ENCODE measurements at regions not wholly inside any gene's neighbourhood (a gene's known extent, or its start where the extent isn't known, plus 50 kb on each side); places are given as distances from the start of the nearest gene placed in this dataset.

- no peak for DNase-seq (ENCODE audit: low read depth in 2 of 2)
Observed at GRCh38 chr13:34413538-34414210, 528.4 kb upstream of the NBEA start.

- DNase-seq (ENCODE audit: low read depth in 2 of 2): no peak
Observed at GRCh38 chr13:34414616-34415015, 527.5 kb upstream of the NBEA start.

- DNase-seq (ENCODE audit: low read depth in 2 of 2): no peak
Observed at GRCh38 chr13:34416971-34417380, 525.1 kb upstream of the NBEA start.

GRCh38 chr13:34417896-34418295 is 524.2 kb upstream of the NBEA start:
- DNase-seq (ENCODE audit: low read depth in 2 of 2): no peak

- no peak for DNase-seq (ENCODE audit: low read depth in 2 of 2)
Observed at GRCh38 chr13:34419025-34419424, 523.0 kb upstream of the NBEA start.

GRCh38 chr13:34419755-34420154 is 522.3 kb upstream of the NBEA start:
- DNase-seq (ENCODE audit: low read depth in 2 of 2): no peak

GRCh38 chr13:34420702-34421346 is 521.2 kb upstream of the NBEA start:
- DNase-seq (ENCODE audit: low read depth in 2 of 2): no peak

GRCh38 chr13:34421347-34421719 is 520.7 kb upstream of the NBEA start:
- no peak for DNase-seq (ENCODE audit: low read depth in 2 of 2)

- no peak for DNase-seq (ENCODE audit: low read depth in 2 of 2)
Observed at GRCh38 chr13:34421858-34422475, 520.1 kb upstream of the NBEA start.

GRCh38 chr13:34422956-34423355 is 519.1 kb upstream of the NBEA start:
- no peak for DNase-seq (ENCODE audit: low read depth in 2 of 2)

- no peak for DNase-seq (ENCODE audit: low read depth in 2 of 2)
Observed at GRCh38 chr13:34425327-34425949, 516.6 kb upstream of the NBEA start.

- no peak for DNase-seq (ENCODE audit: low read depth in 2 of 2)
Observed at GRCh38 chr13:34428911-34429310, 513.2 kb upstream of the NBEA start.

GRCh38 chr13:34430294-34430693 is 511.8 kb upstream of the NBEA start:
- DNase-seq (ENCODE audit: low read depth in 2 of 2): no peak

GRCh38 chr13:34431827-34432581 is 510.1 kb upstream of the NBEA start:
- no peak for DNase-seq (ENCODE audit: low read depth in 2 of 2)

GRCh38 chr13:34435338-34435737 is 506.7 kb upstream of the NBEA start:
- no peak for DNase-seq (ENCODE audit: low read depth in 2 of 2)

- no peak for DNase-seq (ENCODE audit: low read depth in 2 of 2)
Observed at GRCh38 chr13:34437873-34438272, 504.2 kb upstream of the NBEA start.

- no peak for DNase-seq (ENCODE audit: low read depth in 2 of 2)
Observed at GRCh38 chr13:34452831-34453230, 489.2 kb upstream of the NBEA start.

GRCh38 chr13:34458756-34459715 is 483.0 kb upstream of the NBEA start:
- DNase-seq (ENCODE audit: low read depth in 2 of 2): no peak

GRCh38 chr13:34459856-34460255 is 482.2 kb upstream of the NBEA start:
- DNase-seq (ENCODE audit: low read depth in 2 of 2): no peak

GRCh38 chr13:34462843-34463242 is 479.2 kb upstream of the NBEA start:
- no peak for DNase-seq (ENCODE audit: low read depth in 2 of 2)

- DNase-seq (ENCODE audit: low read depth in 2 of 2): no peak
Observed at GRCh38 chr13:34464011-34464410, 478.1 kb upstream of the NBEA start.

Data from stimulated activated CD8-positive, alpha-beta memory T cell treated with anti-CD3 and anti-CD28 coated beads, Interleukin-7, amount 100 ng/mL, for 4 hours (primary cell).